NCI-H2227 (cell line): ENCODE measurements at regions not wholly inside any gene's neighbourhood (a gene's known extent, or its start where the extent isn't known, plus 50 kb on each side); places are given as distances from the start of the nearest gene placed in this dataset.

Experiments used
- DNase-seq: peaks from one replicate; lab custom pipeline; 2025; ENCODE audit not compliant: unreplicated experiment; lab: John Stamatoyannopoulos, UW

DNA sequence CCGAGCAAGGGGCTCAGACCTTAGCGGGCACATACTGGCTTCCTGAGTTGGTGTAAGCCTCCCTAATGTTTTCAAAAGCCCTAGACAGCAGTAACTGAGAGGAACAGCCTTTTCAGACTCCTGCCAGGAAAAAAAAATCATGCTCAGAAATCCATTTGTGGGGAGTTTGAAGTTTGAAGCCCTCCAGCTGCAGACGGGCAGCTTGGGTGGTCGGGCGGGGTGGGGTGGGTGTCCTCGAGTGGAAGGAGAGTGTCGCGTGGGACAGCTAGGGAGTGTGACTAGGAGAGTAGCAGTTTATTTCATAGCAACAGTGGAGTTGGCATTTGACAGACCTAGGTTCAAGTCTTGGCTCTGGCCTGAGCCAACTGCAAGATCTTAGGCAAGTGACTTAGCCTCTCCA is 90.7 kb upstream of the PITX1 start:
- DNase-seq, result no peak

DNA sequence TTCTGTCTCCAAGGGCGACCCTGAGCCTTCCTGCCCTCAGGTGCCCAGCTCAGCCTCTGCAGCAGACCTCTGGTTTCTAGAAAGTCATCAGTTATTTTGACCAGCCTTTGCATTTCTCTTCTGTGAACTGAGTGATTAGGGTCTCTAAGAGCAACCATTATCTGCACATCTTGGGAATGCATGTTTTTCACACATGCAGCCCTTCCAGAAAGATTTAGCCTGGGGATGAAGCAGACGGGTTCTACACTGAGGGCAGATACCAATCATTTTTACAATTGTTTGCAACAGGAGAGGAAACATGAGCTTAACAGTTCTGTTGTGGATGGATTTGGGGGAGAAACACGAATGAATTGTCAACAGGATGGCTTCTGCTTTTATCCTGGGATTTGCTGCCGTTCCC is 90.1 kb upstream of the PITX1 start:
- DNase-seq, result no peak

DNA sequence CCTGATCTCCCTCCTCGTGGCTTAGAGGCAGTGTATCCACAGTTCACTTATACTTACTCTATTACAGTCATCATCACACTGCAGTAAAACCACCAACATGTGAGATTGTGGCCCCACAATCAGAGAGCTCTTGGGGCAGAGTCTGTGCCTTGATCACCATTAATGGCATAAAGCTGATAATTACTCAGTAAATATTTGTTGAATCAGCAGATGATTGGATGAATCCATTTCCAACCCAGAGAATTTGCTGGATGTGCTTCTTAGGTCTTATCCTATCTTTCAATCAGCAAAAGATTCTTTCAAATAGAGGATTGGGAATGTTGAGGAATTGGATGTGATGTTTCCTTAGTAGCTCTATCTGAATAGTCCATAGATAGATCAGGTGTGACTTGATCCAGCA is 88.8 kb upstream of the PITX1 start:
- no peak for DNase-seq

DNA sequence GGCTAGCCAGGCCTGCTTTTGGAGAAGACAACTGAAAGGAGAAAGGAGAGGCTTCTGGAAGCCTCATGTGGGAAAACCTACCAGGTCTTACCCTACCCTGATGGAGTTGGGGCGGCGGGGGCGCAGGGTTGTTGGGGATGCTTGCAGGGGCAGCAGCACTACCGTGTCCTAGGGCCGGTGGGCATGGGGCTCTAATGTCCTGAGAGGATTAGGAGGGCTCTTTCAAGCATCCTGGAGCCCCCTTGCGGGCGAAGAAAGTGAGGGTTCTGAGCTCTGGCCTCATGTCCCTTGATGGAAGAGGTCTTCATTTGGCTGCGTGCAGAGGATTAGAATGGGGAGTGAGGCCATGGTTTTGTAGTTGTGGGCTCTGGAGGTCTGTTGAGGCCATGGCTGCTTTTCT is 86.9 kb upstream of the PITX1 start:
- no peak for DNase-seq

DNA sequence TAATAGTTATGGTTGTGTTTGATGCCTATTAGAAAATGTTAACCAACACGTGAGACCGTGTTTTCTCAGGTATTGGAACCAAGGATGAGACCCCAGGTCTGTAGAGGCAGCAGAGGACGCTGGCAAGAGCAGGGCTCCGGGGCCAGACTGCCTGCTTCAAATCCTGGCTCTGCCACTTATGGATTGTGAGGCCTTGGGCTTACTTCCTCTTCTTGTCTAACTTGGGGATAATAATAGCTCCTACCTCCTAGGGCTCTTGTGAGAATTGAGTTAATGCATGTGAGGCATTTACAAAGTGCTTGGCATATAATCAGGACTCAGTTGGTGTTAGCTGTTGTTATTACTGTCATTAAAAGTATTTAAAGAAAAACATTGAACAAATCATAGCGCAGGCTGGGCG is 85.5 kb upstream of the PITX1 start:
- DNase-seq, result no peak

DNA sequence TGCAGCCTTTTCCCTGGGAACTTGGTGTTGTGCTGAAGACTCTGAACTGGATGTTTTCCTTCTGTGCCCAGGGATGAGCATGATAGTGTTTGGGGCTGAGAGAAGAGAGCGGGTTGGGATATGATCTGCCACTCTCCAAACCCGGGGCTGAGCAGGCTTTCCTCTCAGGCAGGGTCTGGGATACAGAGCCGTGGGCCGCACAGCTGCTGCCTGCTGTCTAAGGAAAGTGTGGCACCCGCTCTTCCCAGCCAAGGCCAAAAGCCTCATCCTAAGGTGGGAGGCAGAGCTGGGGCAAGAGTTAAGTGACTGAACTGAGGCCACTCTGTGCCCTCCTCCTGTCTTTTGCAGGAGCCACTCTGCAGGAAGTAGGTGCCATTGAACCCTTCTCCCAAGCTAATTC is 83.6 kb upstream of the PITX1 start:
- DNase-seq, result no peak

DNA sequence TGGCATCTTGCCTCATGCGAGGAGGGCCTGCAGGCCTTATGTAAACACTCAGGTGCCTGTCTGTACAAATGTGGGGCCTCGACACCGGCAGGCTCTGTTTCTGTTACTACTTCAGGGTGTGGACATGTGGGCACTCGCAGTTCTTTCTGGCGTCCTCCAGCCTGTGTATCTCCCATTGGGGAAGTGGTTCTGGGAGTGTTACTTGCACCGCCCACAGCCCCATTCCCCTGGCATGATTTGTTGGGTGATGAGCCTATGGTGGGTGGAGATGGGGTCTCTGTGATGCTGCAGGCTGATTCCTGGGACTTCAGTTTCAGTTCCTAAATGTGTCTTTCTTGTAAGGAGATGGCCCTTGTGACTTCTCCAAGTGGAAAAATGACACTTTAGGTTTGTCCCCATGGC is 82.1 kb upstream of the PITX1 start:
- no peak for DNase-seq

DNA sequence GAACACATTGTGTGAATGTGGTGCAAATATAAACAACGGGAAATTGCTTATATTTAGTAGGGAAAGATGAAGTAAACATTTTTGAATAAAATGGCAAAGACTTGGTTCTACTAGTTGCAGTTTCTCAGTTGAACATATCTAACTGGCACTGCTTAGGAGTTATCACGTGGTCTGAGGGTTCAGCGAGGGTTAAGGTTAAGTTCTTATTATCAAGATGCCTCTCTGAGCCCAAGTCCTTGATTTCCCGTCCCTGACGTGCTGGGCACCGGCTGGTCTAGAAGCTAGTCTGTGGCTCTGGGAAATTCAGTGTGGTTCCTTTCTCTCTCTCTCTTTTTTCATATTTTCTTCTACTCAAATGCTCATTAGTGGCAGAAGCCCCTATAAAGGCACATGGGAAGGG is 81.6 kb upstream of the PITX1 start:
- DNase-seq, result no peak

DNA sequence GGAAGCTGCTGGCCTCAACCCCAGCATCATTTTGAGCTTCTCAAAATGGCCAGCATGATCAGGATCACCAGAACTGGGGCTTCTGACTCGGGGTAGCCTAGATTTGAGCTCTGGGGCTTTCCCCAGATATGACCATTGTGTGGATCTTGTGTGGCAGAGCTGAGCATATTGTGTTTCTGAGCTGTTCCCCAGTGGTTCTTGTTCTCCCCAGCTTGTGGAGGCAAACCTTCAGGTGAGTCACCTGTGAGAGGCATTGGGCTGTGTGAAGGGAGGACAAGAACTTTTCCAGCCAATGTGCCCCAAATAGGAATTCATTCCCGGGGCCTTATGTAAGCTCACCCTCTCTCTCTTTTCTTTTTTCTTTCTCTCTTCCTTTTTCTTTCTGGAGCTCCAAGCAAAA is 80.7 kb upstream of the PITX1 start:
- DNase-seq, result no peak

DNA sequence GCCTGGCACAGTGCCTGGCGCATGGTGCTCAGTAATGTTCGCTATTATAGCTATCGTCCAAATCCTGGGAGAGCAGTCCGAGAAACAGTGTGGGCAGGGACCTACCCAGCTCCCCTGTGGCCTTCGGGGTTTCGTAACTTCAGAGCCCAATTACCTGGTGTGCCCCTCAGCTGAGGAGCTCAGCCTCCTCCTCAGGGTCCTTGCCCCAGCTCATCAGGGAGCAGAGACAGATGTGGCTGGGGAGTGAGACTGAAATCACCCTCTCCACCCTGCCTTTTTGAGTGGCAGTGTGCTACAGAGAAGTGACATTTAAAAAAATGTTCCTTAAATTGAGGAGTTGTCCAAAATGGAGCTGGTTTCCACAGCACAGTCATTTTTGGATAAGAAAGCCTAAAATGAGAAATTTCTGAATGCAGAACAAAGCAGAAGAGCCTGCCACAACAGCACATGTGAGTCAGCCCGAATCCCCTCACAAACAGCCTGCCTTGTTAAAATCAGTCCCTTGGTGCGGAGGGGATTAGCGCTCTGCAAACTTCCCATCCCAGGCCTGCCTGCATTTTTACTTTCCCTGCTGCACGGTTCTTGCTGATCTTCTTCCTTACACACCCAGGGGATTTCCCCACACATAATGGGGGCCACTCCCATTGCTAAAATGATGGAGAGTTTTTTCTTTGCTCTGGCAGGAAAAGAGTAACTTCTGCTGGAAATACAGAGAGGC is 78.1 kb upstream of the PITX1 start:
- no peak for DNase-seq

DNA sequence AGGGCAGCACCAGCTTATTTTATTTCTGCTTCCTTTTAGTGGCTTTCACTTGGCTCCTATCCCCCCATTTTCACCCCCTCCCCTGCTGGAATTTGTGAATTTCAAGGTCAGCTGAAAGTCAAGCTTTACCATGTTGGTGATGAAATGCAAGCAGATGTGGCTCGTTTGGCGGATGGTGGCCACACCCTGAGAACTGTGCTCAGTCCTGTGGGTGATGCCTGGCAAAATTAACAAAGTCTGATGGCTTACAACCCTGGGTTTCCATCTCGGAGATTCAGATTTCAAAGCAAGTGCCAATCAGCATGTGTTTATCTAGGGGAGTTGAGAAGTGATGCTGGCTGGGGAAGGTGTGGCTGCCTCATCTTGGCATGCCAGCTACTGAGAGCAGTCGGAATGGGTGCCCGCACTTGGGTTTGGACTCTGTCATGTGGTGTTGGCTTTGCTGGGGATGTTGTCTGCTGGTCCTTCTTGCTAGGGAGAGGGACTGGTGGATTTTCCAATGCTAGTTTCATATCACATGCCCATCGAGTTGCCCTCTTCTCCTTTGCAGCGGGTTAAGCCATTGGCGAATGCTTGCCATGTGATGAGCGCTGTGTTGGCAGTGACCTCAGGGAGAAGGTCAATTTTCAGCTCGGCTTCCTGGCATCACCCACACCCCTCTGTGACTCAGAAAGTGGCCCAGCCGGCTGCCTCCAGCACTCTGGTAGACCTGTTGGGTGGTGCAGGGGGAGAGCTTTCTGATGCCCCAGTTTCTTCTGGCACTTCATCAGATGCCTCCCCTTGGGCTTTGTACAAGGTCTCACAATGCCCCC is 77.0 kb upstream of the PITX1 start:
- DNase-seq, result no peak

DNA sequence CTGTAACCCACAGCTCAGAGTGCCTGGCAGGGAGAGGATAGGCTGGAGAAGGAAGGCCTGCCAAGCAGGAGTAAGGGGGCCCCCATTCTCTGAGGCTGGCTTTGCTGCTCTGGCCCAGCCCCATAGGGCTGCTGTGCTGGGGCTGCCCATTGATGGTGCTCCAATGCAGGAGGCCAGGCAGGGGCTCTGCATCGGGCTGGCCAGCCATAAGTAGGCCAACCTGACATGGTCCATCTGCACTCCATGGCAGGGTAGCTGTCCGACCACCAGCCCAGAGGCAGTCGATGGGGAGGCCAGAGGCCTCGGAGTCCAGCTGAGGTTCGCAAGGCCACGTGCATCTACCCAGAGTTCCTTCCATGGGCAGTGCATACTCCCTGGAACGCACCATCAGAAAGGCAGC is 75.0 kb upstream of the PITX1 start:
- DNase-seq, result no peak

DNA sequence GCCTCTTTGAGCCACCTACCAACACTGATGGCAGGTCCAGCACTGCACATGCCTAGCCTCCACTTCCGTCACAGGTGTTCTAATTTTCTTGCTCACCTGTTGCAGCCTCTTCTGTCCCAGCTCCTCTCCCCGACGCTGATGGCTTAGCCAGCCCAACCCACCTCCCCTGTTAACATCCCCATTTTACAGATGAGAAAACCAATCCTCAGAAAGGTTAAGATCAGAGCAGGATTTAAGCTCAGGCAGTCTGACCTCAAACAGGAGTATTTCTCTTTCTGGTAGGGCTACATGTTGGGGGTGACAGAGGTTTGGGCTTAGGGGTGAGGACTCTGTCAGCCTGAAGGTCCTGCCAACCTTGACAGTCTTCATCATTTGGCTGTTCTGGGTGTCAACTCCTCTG is 74.5 kb upstream of the PITX1 start:
- no peak for DNase-seq

DNA sequence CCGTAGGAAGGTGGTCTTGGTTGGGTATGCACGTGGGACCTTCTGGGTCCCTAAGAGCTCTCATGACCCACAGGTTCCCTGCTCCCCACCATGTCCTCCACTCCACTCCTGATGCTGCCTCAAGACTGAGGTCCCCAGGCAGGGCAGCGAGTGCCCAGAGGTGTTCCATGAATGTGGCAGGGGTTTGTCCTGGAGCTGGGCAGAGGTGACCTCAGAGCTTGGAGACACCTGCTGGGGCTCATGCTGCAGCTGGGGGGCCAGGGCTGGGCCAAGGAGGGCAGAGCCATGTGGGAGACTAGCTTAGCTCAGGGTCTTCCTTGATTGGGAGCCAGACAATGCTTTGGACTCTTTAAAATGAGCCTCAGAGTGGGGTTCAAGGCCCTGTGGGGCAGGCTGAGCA is 74.0 kb upstream of the PITX1 start:
- no peak for DNase-seq

DNA sequence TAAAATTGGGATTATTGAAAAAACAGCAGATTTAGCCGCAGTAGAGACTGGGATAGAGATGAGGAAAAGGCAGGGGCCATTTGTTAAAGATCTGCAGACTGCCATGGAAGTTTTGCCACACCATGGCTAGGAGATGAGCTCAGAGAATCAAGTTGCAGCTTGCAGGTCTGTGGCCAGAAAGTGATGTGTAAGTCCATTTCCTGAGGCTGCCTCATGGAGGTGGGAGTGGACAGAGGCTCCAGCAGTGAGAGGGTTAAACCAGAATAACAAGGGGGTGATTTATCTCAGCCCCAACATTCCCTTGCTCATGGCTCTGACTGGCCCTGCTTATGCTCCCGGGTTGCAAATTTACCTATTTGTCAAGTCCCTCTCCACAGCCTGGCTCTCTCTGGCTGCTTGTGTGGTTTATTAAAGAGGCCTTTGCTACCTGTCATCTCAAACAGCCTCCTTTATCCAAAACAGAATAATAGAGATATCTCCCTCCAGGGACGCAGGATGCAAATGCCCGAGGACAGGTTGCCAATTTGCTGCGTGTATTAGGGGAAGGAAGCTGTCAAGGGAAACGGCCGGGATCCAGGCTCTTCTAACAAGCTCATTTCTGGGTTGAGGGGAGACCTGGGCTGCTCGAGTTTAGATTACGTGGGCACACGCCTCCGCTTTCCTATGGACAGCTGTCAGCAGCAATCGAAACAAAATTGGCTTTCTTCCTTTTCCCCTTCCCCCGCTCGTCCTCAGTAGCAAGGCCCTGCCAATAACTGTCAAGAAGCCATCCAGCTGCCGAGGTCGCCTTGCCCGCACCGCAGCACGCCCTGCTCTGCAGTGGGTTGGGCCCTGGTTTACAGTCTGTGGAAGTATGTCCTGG is 72.8 kb upstream of the PITX1 start:
- DNase-seq, result no peak

DNA sequence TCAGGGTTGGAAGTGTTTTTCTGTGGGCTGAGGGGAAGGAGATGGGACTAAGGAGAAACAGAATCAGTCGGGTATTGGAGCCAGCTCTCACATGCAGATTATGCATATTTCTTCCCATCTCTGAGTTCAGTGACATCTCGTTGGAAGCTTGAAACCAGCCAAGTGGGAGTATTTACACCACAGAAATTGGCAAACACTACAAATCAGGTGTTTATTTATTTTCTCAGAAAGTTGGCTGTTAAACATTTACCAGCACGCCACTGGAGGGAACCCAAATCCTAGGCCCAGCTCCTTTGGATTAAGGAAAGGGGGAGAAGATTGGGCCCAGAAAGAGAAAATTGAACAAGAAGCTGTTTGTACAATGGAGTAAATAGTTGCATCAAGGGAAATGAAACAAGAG is 72.1 kb upstream of the PITX1 start:
- DNase-seq, result no peak

DNA sequence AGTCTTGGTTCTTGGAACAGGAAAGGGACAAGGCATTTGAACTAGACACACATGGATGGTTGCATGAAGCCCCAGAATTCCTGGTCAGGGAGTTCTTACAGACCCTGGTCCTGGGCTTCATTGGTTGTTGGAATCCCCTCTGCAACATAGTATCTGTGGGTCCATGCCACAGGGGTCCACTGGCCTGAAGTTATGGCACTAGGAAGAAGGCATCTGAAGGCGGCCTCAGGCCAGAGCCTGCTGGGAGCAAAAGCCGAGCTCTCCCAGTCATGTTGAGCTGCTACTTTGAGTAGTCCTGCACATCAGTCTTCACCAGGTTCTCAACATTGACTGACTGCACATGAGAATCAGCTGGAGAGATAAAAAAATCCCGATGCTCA is 71.1 kb upstream of the PITX1 start:
- no peak for DNase-seq

DNA sequence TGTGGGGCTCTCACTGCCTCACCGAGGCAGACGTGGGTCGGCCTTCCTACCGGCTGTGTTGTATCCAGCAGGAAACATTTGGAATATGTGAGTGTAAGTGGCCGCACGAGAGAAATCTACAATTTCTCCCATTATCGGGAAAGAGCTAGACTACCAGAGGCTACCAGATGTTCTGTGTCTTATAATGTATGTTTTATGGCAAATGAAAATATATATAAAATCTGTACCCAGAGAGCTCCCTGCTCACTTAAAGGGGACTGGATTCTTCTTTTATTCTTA is 69.5 kb upstream of the PITX1 start:
- no peak for DNase-seq

DNA sequence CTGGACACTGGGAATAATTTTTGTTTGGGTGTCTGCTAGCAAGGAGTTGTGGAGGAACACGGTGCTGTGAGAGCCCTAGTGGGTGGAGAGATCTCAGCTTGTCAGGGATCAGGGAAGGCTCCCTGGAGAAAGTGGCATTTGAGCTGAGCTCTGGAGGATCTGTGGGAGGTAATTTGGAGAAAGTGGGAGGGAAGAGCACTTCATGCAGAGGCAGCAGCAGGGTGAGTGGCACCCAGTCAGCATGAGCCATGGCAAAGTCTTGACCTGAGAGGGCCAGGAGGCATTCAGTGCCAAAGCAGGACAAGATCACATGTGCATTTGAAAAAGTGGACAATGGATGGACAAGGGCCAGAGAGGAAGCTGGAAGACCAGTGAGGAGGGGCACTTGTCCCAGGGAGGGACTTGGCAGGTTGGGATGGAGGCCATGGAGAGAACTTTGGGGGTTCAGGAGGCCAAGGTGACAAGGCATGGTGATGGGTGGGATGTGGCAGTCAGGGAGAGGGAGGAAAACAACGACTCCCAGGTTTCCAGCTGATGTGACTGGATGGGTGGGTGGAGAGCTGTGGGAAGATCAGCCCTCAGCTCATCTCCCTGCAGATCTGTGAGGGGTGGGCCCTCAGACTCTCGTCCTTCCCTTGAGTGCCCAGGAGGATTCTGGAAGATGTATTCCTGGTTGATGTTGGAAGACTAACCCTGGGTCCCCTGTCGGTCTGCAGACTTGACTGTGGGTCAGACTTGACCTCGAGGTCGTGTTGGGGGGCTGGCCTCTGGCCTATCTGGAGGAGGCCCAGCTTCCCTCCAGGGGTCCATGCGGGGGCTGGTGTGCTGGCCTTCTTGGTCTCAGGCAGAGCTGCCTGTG is 68.9 kb upstream of the PITX1 start:
- no peak for DNase-seq

DNA sequence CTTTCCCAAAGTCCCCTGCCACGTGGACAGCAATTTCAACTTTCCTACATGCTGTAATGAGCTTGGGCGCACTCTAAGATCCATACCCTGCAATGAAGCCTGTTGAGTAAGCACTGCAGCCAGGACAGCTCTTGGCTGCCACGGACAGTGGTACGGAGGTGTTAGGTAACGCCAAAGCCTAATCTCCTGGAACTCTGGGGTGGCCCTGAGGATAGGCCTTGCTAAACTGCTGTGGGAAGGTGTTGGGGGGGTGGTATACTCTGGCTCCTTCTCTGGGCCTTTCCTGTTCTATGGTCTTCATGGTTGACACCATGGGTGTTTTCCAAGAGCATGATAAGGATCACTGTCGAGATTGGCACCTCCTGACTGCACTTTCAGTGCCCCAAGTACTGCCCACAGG is 66.4 kb upstream of the PITX1 start:
- DNase-seq, result no peak

DNA sequence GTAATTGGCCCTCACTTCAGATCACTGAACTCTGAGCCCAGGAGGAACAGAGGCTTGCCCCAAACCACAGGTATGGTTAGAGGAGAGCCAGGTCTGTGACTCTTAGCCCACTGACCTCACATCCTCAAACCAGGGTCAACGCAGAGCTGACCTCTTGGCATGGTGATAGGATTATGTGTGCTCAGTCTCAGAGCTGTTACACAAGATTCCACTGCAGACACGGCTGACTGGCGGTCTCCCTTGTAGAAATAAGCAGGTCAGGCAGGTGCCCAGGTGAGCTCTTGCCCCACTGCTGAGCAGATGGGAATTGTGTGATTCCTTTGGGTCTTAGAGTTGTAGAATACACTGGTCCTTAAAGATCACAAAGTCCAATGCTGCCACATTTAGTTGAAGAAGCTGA is 66.0 kb upstream of the PITX1 start:
- no peak for DNase-seq
